Activated T-helper 1 cell treated with Interleukin-2 at 50 U/mL for 16 hours (primary cell): ENCODE measurements at regions not wholly inside any gene's neighbourhood (a gene's known extent, or its start where the extent isn't known, plus 50 kb on each side); places are given as distances from the start of the nearest gene placed in this dataset.
"Not testable (repeated sequence)": the region's sequence is repeated elsewhere in the genome, so short reads cannot be mapped to it uniquely, and the experiment has no call there.

ENCODE experiments used
- DNase-seq: peaks from one replicate; pipeline ENCODE4 v3.0.0-alpha.2; 2020; ENCODE audit warnings: low read depth

GRCh38 chrX:115702982-115703381 lies 142.0 kb downstream of the PLS3 start:
- no peak for DNase-seq

GRCh38 chrX:115709039-115709438 lies 148.1 kb downstream of the PLS3 start:
- no peak for DNase-seq

- DNase-seq = no peak
Measured at GRCh38 chrX:115712484-115712883, 151.5 kb downstream of the PLS3 start.

GRCh38 chrX:115713460-115713859 lies 152.5 kb downstream of the PLS3 start:
- DNase-seq = no peak

GRCh38 chrX:115719171-115719570 lies 158.2 kb downstream of the PLS3 start:
- no peak for DNase-seq

- DNase-seq = not testable (repeated sequence)
Measured at GRCh38 chrX:115722724-115723433, 161.9 kb downstream of the PLS3 start.

GRCh38 chrX:115725370-115725769 lies 164.4 kb downstream of the PLS3 start:
- not testable (repeated sequence) for DNase-seq

GRCh38 chrX:115727792-115728732 lies 167.1 kb downstream of the PLS3 start:
- DNase-seq = peak; percentile 37

GRCh38 chrX:115732530-115732929 lies 171.6 kb downstream of the PLS3 start:
- not testable (repeated sequence) for DNase-seq

GRCh38 chrX:115735269-115735668 lies 174.3 kb downstream of the PLS3 start:
- not testable (repeated sequence) for DNase-seq
